Uterus (tissue), 2 donors: ENCODE measurements at regions not wholly inside any gene's neighbourhood (a gene's known extent, or its start where the extent isn't known, plus 50 kb on each side); places are given as distances from the start of the nearest gene placed in this dataset.

ENCODE experiments used
- POLR2A ChIP-seq, 2 donors: fragments of 450-650 bp; IDR thresholded peaks; one replicate each; pipeline ENCODE4 v1.6.1; 2016; ENCODE audit warnings: antibody characterized with exemption in 2 of 2, mild to moderate bottlenecking in 1 of 2, moderate library complexity in 1 of 2
- TF ChIP-seq, protein P1 (sequence below), 4 experiments: fragments of 200-600 bp in 2 of 4; fragments of 450-650 bp in 2 of 4; sonication (generic) in 2 of 4; IDR thresholded peaks; one replicate each; pipeline ENCODE4 v1.5.1; 2016 to 2019; ENCODE audit warnings: antibody characterized with exemption in 4 of 4, mild to moderate bottlenecking in 2 of 4, moderate library complexity in 1 of 4

GRCh38 chr5:57422341-57422740, 60.3 kb downstream of the ACTBL2 start:
- TF ChIP-seq, protein P1, sequence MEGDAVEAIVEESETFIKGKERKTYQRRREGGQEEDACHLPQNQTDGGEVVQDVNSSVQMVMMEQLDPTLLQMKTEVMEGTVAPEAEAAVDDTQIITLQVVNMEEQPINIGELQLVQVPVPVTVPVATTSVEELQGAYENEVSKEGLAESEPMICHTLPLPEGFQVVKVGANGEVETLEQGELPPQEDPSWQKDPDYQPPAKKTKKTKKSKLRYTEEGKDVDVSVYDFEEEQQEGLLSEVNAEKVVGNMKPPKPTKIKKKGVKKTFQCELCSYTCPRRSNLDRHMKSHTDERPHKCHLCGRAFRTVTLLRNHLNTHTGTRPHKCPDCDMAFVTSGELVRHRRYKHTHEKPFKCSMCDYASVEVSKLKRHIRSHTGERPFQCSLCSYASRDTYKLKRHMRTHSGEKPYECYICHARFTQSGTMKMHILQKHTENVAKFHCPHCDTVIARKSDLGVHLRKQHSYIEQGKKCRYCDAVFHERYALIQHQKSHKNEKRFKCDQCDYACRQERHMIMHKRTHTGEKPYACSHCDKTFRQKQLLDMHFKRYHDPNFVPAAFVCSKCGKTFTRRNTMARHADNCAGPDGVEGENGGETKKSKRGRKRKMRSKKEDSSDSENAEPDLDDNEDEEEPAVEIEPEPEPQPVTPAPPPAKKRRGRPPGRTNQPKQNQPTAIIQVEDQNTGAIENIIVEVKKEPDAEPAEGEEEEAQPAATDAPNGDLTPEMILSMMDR (IDR thresholded peaks at IDR 0.05): no peak
- TF ChIP-seq POLR2A (IDR thresholded peaks at IDR 0.05): no peak
